ENCODE measurements at regions not wholly inside any gene's neighbourhood (a gene's known extent, or its start where the extent isn't known, plus 50 kb on each side); places are given as distances from the start of the nearest gene placed in this dataset.
"Not testable (repeated sequence)": the region's sequence is repeated elsewhere in the genome, so short reads cannot be mapped to it uniquely, and the experiment has no call there.

DNA sequence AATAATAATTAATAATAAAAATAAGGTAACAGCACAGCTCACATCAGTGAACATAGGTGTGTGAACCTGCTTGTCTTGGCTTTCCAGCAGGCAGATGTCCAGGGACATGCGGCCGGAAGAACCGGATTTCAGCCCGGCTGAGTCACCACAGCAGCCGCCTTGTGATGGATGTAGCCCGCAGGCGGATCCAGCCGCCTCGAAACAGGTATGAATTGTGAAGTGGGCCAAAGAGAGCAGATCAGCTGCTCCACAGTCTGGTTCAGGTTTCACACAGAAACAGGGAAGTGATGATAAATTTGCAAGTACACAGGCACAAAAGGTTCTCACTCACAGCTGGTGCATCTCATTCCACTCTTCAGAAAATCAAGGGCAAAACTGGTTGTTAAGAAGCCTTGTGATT, 55.1 kb downstream of the ID4 start:
- no peak for DNase-seq (ENCODE audit: low read depth)

DNA sequence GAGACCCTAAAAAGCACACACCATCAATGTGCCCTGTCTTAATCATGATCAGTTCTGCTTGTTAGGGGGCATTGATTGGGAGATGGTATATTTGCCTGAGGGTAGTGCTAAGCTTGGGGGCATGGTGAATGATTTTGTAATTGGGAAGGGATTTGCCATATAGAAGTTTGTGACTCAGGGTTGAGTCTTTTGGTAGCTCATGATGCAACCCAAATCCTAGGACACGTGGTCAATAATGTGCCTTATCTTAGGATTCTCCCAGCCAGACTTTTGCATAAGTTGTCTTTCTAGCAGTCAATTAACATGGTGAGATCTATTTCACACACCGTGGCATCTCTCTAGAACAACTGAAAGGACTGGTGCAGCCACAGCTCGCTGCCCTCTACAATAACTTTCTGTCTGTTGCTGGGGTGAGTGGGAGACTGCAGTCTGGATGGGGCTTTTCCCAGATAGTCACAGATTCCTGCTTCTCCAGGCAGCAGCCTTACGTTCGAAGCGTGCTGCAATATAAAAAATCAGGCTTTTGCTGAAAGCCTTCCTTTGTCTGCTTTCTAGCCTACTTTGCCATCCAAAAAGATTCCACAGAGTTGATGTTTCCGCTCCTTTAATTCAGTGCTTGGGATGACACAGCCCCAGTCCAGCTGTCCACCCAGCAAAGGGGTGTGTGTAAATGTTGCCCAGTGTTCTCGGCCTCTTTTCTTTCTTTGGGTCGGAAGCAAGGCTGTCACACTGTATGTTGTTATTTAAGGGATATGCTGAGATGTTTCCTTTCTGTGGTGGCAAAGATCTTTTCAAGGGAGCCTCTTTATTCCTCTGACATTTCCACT, 58.9 kb downstream of the ID4 start:
- no peak for DNase-seq (ENCODE audit: low read depth)

DNA sequence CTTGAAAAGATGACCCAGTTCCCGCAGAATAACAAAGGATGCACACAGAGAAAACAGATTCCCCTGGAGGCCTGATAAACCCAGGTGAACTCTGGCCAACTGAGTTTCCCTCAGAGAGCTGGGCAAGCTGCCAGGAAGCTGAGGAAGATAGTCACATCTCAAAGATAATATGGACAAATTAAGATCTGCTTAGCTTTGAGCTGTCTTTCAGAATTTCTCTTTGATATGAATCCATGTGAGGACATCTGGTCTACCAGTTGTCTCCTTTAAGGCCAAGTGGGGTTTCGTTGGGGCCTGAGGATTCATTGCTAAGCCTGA, 59.5 kb downstream of the ID4 start:
- DNase-seq (ENCODE audit: low read depth) = no peak

DNA sequence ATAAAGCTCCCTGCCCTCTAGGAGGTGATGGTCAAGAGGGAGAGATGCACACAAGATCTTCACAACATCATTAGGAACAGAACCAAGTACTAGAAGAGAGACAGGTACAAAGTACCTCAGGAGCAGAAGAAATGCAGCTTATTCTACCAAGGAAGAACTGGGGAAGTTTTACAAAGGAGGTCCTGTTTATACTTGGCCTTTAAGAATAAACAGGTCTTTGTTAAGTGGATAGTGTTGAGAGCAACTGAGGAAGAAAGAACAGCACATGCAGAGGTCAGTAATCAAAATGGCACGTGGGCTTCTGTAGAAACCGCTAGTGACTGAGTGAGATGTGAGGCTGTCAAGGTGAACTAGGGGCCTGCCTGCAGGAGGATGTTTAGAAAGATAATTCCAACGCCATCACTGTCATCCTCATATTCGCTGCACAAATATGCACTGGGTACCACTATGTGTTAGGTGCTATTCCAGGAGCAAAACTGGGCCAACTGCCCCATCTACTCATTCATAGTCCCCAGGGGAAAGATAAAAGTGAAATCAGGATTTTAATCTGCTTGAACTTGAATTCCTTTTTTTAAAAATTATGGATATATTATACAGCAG, 61.1 kb downstream of the ID4 start:
- DNase-seq (ENCODE audit: low read depth) = no peak

DNA sequence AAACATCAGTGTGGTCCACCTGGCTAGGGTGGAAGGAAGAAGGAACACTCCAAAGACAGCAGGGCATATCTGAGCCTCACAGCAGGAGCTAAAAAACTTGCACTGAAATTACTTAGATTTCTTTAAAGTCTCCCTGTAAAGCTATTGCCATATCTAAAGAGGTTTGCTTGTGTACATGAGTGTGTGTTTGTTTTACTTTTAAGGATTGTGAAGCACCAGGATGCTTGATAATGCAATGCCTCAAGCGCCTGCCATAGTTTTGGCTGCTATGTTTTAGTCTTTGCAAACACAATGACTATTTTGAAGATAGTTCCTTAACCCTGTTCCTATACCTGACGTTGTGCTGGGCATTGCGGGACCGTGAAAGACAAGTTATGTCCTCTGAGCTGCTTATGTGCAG, 65.0 kb downstream of the ID4 start:
- no peak for DNase-seq (ENCODE audit: low read depth)

DNA sequence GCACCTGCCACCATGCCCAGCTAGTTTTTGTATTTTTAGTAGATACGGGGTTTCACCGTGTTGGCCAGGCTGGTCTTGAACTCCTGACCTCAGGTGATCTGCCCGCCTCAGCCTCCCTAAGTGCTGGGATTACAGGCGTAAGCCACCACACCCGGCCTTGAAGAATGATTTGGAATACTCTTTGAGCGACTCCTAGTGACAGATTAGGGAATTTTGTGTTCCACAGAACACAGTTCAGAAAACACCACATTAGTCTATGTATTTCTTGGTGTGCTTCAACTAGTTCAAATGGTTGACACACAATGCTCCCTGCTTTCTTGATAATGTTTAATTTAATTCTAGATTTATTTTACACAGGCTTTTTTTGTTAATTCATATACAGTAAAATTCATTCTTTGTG, 67.2 kb downstream of the ID4 start:
- DNase-seq (ENCODE audit: low read depth) = not testable (repeated sequence)

DNA sequence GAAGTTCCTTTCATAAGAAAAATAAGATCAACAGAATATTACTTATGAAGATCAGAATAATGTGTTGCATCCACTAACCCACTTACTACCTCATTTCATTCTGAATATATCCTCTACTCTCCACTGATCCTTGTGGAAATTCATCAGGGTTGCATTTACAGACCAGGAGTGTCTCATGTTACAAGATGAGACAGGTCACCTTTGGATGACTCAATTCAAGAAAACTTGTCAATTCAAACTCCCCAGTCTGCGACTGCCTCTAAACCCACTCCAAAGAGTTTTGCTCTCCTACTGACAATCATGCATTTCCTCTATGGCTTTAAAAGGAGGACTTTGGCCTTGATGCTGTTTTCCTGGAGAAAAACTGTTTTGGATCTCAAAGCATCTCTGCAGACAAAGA, 68.4 kb downstream of the ID4 start:
- no peak for DNase-seq (ENCODE audit: low read depth)

DNA sequence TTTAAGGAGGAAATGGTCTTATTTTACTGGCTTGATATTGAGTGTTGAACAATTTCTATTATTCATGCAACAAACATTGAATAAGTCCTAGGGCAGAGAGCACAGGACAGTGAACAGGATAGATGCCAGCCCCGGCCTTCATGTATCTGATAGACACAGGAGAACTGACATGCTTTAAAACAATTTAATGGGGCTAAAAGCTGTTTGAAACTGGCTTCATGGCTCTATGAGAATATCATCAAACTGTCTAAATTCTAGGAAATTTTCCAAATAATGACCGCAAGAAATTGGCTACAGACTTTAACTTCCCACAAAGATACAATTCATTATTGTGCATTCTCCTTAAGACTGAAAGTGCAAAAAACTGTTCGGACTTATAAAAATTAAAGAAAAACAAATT, 69.0 kb downstream of the ID4 start:
- peak; percentile 20 for DNase-seq (ENCODE audit: low read depth)

DNA sequence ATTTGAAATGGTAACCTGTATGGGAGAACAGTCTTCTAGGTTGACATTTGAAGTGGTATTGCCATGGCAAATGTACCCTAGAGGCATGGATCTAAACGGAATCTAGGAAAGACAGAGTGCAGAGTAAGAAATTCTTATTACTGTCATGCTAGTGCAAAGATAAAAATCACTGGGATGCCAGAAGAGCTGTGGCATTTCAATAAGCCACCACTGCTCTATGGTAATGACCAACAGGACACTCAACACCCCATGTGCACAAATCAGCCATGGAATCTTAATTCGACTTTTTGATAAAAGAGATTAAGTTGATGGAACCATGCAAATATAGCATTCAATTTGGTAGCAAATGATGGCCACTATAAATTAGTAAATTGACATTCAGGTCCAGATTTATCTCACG, 74.1 kb downstream of the ID4 start:
- DNase-seq (ENCODE audit: low read depth) = no peak

DNA sequence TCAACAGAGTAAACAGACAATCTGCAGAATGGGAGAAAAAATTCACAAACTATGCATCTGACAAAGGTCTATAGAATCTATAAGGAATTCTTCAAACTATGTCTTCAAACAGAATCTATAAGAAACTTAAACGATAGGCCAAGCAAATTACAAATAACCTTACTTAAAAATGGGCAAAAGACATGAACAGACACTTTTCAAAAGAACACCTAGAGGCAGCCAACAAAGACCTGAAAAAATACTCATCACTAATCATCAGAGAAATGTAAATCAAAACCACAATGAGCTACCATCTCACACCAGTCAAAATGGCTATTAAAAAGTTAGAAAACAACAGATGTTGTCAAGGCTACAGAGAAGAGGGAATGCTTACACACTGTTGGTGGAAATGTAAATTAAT, 81.3 kb downstream of the ID4 start:
- no peak for DNase-seq (ENCODE audit: low read depth)

DNA sequence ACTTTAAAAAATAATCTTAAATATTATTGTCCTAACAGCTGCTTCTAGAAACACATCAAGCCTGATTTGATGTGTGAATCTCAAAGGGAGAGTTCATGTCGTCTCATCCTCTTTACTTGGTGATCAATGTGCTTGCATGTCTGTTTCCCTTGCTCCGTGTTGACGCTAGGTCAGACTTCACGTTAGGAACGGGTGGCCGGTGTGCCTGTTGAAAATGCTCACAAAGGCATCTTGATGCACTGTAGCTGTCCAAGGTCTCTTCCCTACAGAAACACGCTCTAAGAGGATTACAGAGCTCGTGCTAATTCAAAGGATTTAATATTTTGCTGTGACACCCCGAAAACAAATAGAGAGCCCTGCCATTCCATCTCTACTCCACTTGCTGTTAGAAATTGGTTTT, 84.6 kb downstream of the ID4 start:
- no peak for DNase-seq (ENCODE audit: low read depth)

DNA sequence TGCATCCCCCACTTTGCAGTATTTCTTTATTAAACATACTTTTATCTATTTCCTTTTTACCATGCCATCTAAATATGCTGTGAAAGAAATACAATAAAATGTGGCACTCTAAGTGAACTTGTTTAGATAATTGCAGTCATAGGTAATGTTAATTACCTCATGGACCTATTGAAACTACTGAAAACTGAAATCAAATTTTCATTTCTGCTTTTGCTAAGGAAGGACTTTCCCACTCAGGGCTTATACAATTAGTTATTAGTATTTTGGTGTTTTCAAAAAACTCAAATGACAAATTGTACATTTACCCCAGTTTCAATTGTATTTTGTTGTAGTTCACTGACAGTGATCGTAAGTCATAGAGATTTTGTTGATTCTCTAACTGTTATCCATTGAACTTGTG, 88.4 kb downstream of the ID4 start:
- DNase-seq (ENCODE audit: low read depth) = no peak

DNA sequence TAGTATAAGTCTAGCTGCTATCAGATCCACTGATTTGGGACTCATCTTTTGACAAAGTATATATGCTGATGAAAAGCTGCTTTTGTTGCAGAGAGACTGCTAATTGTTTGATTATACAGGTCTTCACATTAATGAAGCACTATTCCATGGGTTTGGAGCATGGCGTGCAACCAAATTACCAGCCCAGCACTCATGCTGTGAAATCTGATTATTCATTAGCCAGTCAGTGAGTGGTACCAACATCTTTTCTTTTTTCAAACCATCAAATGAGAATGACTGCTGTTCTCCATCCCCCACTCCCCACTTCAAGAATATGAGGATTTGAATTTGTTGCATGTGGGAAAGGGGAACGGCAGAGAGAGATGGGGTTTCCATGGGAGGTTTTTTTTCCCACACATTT, 91.3 kb downstream of the ID4 start:
- DNase-seq (ENCODE audit: low read depth) = no peak

DNA sequence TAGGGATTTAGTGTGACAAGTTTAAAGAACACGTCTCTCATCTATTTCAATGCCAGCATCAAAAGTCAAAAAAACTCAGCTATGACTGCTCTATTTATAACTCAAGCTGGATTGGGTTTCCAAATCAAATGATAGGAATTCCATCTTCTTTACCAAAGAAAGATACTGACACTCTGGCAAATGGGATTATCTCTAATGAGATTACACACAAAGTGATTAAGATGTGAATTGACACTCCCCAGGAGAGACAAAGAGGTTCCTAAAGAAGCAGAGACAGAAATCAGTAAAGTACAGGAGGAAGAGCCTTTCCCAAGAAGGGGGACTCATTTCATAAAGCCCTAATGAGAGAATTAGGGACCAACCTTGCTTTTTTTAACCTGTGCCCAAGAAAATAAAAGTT, 92.1 kb downstream of the ID4 start:
- DNase-seq (ENCODE audit: low read depth) = no peak

DNA sequence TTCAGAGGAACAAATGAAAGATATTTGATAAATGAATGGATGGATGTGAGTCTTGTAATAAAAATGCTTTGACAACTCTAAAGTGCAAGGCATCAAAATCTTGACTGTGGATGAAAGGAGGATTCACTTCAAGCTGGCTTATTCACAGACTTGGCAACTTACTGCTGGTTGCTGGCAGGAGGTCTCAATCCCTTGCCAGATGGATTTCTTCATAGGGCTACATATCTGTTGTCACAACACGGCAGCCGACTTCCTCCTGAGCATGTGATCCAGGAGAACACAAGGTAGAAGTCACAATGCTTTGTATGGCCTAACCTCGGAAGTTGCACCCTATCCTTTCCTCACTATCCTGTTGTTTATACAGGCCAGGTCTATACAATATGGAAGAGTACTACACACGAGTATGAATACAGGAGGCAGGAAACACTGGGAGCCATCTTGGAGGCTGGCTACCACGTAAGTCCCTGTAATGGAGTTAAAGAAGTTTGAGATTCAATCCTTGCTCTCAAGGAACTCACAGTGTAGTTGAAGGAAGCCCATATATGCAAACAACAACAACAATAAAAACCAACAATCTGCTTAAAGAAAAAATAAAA, 97.9 kb downstream of the ID4 start:
- DNase-seq (ENCODE audit: low read depth) = no peak

DNA sequence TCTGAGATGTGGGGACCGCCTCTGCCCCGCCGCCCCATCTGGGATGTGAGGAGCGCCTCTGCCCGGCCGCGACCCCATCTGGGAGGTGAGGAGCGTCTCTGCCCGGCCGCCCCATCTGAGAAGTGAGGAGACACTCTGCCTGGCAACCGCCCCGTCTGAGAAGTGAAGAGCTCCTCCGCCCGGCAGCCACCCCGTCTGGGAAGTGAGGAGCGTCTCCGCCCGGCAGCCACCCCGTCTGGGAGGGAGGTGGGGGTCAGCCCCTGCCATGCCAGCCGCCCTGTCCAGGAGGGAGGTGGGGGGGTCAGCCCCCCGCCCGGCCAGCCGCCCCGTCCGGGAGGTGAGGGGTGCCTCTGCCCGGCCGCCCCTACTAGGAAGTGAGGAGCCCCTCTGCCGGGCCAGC, 102.2 kb downstream of the ID4 start:
- DNase-seq (ENCODE audit: low read depth) = not testable (repeated sequence)

DNA sequence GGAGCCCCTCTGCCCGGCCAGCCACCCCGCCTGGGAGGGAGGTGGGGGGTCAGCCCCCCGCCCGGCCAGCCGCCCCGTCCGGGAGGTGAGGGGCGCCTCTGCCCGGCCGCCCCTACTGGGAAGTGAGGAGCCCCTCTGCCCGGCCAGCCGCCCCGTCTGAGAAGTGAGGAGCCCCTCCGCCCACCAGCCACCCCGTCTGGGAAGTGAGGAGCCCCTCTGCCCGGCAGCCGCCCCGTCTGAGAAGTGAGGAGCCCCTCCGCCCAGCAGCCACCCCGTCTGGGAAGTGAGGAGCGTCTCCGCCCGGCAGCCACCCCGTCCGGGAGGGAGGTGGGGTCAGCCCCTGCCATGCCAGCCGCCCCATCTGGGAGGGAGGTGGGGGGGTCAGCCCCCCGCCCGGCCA, 102.8 kb downstream of the ID4 start:
- DNase-seq (ENCODE audit: low read depth) = not testable (repeated sequence)

DNA sequence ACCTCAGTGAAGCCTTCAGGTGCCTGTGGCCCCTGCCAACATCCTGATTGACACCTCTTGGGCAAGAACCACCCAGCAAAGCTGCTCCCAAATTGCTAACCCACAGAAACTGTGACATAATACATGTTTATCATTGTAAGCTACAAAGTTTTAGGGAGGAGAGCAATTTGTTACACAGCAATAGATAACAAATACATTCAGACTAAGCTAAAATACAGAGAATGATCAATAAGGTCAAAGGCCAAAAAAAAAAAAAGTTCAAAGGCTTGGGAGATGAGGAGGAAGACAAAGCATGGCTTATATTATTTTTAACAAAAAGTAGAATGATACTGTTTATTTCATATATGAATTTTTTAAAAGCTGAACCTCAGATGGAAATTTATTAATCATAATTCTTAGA, 105.9 kb downstream of the ID4 start:
- no peak for DNase-seq (ENCODE audit: low read depth)

DNA sequence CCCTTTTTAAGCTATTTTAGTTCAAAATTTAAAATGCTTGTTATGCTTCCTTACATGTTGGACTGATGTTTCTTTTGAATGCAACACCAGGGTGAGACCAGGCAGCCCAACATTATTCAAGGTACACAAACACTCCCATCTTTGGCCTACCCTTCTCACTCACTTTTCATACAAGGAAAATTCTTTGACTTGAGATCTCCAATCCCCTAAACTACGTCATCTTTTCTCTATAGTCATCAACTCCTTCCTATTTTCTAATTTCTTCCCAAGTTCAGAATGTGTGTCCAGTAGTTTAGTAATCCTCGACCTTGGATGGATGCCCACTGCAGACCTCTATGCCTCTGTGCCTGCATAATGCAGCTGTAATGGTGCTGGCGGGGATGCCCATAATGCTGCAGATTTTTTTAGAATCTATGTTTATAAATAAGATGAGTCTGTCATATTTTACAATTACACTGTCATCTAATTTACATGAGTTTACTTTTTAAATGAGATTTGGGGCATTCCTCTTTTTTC, 108.7 kb downstream of the ID4 start:
- no peak for DNase-seq (ENCODE audit: low read depth)

DNA sequence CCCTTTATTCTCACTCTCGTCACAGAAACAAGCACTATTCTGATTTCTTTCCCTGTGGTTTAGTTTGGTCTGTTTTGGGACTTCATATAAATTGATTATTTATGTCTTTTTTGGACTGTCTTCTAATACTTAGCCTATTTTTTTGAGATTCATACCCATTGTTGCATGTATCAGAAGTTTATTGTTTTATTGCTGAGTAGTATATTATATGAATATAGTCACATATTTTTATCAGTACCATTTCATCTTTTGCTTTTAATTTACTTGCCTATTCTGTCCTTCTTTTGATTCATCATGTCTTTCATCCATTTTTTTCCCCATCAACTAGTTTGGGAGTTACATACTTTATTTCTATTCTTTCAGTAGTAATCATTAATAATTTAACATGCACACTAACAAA, 112.0 kb downstream of the ID4 start:
- no peak for DNase-seq (ENCODE audit: low read depth)

DNA sequence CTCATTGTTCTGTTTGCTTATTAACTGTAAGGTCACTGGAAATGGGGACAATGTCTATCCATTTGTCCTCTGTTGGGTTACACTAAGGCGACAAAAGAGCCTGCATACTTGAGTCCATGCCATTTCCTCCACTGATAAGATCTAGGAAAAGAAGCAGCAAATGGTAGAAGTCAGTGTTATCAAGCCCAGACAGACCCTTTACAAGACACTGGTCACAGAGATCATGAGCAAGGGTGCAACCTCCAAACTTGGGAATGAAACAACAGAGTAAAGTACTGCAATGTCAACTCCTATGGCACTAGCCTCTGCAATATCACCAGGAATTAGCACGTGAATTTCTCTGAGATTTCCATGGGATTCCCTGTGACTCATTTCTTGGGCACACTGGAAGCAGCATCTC, 126.9 kb downstream of the ID4 start:
- DNase-seq (ENCODE audit: low read depth) = no peak

DNA sequence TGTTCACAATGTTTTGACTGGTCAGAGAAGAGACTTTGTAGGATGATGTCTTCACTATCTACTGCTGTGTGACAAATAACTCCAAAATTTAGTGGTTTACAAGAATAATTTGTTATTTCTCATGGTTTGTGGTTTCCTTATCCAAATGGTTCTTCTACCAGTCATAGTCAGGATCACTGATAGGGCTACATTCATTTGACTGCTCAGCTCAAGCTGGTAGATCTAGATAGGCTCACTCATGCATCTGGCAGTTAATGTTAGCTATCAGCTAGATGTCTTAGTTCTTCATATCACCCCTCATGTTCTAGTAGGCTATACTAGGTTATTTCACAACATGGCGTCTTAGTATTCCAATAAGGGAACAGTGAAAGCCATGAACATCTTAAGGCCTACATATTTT, 131.0 kb downstream of the ID4 start:
- DNase-seq (ENCODE audit: low read depth) = no peak

DNA sequence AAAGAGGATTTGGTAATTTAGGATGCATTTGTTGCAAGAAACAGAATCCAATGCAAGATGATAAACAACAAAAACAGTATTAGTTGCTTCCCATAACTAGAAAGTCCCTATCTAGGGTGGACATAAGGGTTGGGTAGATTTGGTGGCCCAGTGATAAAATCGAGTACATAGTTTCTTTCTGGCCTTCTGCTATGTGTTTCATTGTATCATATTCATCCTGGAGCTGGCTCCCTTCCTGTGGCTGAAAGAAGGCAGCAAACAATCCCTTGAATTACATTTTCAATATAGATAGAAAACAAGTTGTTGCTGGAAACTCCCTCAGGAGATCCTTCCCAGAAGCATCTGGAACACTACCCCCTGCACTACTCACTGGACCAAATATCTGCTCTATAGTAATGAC, 135.1 kb downstream of the ID4 start:
- DNase-seq (ENCODE audit: low read depth) = no peak
